Epithelial cell of esophagus (primary cell): ENCODE measurements at regions not wholly inside any gene's neighbourhood (a gene's known extent, or its start where the extent isn't known, plus 50 kb on each side); places are given as distances from the start of the nearest gene placed in this dataset.

Experiments used
- DNase-seq: peaks from one replicate; pipeline ENCODE4 v3.0.0; 2010; ENCODE audit warnings: low read depth
- H3K4me3 ChIP-seq: 2 replicates; pipeline ENCODE4 v1.5.1; 2011; ENCODE audit warnings: mild to moderate bottlenecking, low read length, control low read depth
- CTCF ChIP-seq: IDR thresholded peaks from 2 replicates; pipeline ENCODE4 v1.5.1; 2011; ENCODE audit warnings: low read depth, mild to moderate bottlenecking, low read length, control low read depth, inconsistent platforms; ENCODE audit not compliant: insufficient read depth; ENCODE audit errors: missing control alignments

DNA sequence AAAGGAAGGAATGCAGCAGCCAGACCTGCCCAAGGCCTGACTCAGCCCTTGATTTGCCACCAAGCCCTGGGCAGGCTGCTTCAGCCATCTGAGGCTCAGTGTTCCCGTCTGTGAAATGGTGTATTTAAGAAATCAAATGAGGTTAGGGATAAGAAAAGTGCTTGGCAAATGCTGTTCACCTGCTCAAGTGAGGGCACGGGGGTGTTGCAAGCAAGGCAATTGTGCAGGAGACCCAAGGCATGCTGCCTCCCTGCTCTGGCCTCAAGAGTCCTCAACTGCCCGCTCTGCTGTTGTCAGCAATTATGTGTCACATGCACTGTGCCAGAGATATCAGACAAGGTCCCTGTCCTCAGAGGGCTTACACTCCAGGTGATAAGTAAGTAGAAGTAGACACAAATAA is 101.8 kb downstream of the TPRA1 start:
- TF ChIP-seq CTCF: no peak
- DNase-seq: no peak
- H3K4me3 ChIP-seq: no peak overlapping the region

DNA sequence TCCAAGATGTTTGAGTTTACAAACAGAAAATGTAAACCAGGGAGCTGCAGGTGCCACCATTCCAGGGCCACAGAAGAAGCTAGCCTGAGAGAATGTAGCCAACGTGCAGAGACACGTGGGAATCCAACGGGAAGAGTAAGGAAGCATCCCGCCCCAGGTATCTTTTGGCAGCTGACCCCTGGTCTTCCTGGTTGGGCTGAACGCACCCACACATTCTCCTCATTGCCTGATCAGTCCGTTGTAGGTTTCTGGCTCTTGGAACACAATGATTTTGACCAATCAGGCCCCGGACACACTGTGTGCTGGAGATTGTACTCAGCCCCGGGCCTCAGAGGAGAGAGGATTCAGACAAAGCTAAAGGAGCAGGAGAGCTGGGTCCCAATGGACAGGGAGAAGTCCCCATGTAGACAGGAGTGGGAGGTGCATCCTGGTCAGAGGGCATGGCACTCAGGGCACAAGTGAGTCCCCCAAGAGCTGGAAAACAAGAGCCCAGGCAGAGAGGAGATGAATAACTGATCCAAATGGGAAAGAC is 102.3 kb downstream of the TPRA1 start:
- TF ChIP-seq CTCF: no peak
- DNase-seq: no peak
- H3K4me3 ChIP-seq: no peak overlapping the region

GRCh38 chr3:127487196-127487595 is 103.3 kb downstream of the TPRA1 start:
- DNase-seq: no peak
- no peak overlapping the region for H3K4me3 ChIP-seq
- no peak for TF ChIP-seq CTCF

- no peak overlapping the region for H3K4me3 ChIP-seq
- TF ChIP-seq CTCF: no peak
- no peak for DNase-seq
Observed at GRCh38 chr3:127486321-127486944, 104.1 kb downstream of the TPRA1 start.

GRCh38 chr3:127485396-127486170 is 105.0 kb downstream of the TPRA1 start:
- TF ChIP-seq CTCF: no peak
- DNase-seq: no peak
- H3K4me3 ChIP-seq: no peak overlapping the region

DNA sequence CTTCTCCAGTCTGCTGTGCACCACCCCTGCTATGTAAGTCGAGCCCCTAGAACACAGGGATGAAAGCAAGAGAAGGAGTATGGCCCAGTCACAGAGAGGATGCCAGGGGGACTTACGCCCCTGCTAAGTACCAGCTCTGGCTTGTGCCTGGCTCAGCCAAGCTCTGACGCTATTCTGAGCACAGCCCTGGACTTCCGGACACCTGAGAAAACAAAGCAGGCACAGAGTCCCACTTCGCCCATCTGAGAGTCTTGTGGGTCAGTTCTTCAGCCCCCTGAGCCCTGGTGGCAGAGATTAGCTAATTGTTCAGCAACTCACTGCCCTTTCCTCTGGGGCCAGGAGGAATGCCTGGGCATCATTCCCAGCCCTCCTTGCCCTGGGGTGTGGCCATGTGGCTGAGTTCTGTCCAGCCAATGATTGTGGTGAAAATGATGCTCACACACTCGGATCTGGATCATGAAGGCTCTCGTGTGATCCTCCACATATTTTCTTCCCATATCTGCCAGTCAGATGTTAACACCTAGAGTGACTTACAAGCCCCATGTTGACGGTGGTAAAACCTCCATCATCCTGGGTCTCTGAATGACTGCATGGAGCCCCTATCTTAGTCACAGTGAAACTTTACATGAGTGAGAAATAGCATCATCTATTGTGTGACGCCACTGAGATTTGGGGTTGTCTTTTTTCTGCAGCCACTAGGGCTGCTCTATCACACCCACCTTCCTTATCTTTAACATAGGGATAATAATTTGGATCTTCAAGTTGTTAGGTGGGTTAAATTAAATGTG is 105.7 kb downstream of the TPRA1 start:
- TF ChIP-seq CTCF: no peak
- no peak overlapping the region for H3K4me3 ChIP-seq
- no peak for DNase-seq
